RWPE2 (cell line): ENCODE measurements at regions not wholly inside any gene's neighbourhood (a gene's known extent, or its start where the extent isn't known, plus 50 kb on each side); places are given as distances from the start of the nearest gene placed in this dataset.
"Not testable (repeated sequence)": the region's sequence is repeated elsewhere in the genome, so short reads cannot be mapped to it uniquely, and the experiment has no call there.

Source experiments
- ATAC-seq: fragments of 200-7000 bp; cut with Tn5 transposase; 3 replicates; pipeline ENCODE4 v1.9.1; 2021; ENCODE audit warnings: low read depth
- DNase-seq: peaks from one replicate; pipeline ENCODE4 v3.0.0-alpha.2; 2020; ENCODE audit warnings: low spot score
- H3K27ac ChIP-seq: fragments of 450-650 bp; 2 replicates; pipeline ENCODE4 v1.5.1; 2017; ENCODE audit warnings: mild to moderate bottlenecking; ENCODE audit not compliant: poor library complexity, severe bottlenecking
- H3K27me3 ChIP-seq: fragments of 250-450 bp; sonication (Bioruptor Pico); 2 replicates; pipeline ENCODE4 v1.5.1; 2021; ENCODE audit warnings: mild to moderate bottlenecking, moderate library complexity; ENCODE audit not compliant: insufficient read depth, poor library complexity, severe bottlenecking
- H3K36me3 ChIP-seq: fragments of 250-450 bp; sonication (Bioruptor Pico); 2 replicates; pipeline ENCODE4 v1.5.1; 2020; ENCODE audit warnings: low read depth, mild to moderate bottlenecking, moderate library complexity
- H3K4me1 ChIP-seq: fragments of 250-450 bp; sonication (Bioruptor Pico); 2 replicates; pipeline ENCODE4 v1.5.1; 2021; ENCODE audit warnings: mild to moderate bottlenecking, moderate library complexity; ENCODE audit not compliant: insufficient read depth, poor library complexity, severe bottlenecking
- H3K4me3 ChIP-seq: fragments of 250-450 bp; sonication (Bioruptor Pico); 2 replicates; pipeline ENCODE4 v1.5.1; 2021; ENCODE audit warnings: mild to moderate bottlenecking, moderate library complexity; ENCODE audit not compliant: severe bottlenecking
- H3K9me3 ChIP-seq: fragments of 250-450 bp; sonication (Bioruptor Pico); 2 replicates; pipeline ENCODE4 v1.5.1; 2021; ENCODE audit warnings: mild to moderate bottlenecking, moderate library complexity; ENCODE audit not compliant: severe bottlenecking
- TF ChIP-seq, protein P1 (sequence below): fragments of 450-650 bp; IDR thresholded peaks from one replicate; pipeline ENCODE4 v1.5.1; 2017; ENCODE audit warnings: mild to moderate bottlenecking, moderate library complexity; ENCODE audit not compliant: poor library complexity, severe bottlenecking

DNA sequence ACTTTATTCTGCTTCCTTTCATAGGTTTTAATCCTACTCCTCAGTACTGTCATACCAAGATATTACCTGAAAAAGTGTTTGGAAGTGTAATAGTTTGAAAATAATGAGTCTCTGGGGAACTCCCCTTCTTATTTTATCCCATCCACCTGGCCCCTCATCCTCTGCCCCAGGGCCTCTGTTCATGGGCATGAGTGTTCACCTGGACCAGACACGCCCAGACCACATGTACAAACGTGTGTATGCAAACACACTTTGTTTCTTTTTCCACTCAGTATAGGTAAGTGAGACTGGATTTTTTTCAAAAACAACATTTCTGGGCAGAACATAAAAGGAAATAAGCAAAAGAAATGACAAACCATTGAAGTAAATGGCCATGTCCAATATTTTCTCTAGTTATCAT is 62.1 kb upstream of the THSD7B start:
- Histone ChIP-seq H3K27me3 (no peaks in the 10 kb centered on the region), H3K4me3 (no peak overlapping the region), H3K4me1 (no peaks in the 10 kb centered on the region), H3K36me3 (no peaks in the 10 kb centered on the region), H3K27ac (no peak overlapping the region), H3K9me3 (no peaks in the 10 kb centered on the region)
- TF ChIP-seq, protein P1, sequence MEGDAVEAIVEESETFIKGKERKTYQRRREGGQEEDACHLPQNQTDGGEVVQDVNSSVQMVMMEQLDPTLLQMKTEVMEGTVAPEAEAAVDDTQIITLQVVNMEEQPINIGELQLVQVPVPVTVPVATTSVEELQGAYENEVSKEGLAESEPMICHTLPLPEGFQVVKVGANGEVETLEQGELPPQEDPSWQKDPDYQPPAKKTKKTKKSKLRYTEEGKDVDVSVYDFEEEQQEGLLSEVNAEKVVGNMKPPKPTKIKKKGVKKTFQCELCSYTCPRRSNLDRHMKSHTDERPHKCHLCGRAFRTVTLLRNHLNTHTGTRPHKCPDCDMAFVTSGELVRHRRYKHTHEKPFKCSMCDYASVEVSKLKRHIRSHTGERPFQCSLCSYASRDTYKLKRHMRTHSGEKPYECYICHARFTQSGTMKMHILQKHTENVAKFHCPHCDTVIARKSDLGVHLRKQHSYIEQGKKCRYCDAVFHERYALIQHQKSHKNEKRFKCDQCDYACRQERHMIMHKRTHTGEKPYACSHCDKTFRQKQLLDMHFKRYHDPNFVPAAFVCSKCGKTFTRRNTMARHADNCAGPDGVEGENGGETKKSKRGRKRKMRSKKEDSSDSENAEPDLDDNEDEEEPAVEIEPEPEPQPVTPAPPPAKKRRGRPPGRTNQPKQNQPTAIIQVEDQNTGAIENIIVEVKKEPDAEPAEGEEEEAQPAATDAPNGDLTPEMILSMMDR = no peak
- ATAC-seq (no peak), DNase-seq (no peak)

DNA sequence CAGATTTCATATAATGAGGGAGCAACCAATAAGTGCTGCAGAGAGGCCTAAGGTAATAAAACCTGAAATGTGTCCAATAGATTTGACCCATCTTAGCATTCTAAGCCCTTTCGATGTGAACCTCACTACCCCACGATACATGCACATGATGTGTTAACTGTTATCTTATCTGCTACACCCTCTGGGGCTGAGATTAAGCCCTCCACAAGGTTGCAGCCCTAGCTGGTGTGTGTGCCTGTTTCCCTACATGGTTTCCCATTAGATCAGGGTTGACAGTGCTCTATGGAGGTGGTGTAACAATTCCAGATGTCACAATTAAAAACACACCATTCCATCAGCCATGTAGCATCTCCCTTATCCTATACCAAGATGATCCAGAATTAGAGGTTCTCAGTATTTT is 68.9 kb upstream of the THSD7B start:
- Histone ChIP-seq H3K4me3 (no peak overlapping the region), H3K27ac (no peak overlapping the region), H3K27me3 (no peaks in the 10 kb centered on the region), H3K9me3 (no peaks in the 10 kb centered on the region), H3K36me3 (no peaks in the 10 kb centered on the region), H3K4me1 (no peaks in the 10 kb centered on the region)
- DNase-seq = no peak
- TF ChIP-seq, protein P1 = no peak
- ATAC-seq = no peak

DNA sequence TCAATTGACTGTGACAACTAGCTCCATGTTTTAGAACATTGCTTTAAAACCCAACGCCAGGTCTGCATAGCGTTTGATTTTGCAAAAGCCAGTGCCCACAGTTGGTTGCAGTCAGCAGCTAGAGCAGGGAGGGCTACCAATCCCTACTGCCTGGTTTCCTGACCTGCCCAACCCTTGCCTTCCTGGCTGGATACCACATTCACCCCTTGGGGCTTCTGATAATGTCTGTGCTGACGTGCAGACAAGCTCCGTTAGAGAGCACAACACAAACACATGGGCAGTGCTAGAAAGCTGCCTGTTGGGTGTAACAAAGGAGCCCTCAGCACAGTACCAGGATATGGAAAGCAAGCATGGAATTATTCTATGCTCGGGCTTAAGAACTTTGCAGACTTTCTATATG is 71.4 kb upstream of the THSD7B start:
- TF ChIP-seq, protein P1 = no peak
- H3K36me3 ChIP-seq = no peaks in the 10 kb centered on the region
- ATAC-seq (no peak), DNase-seq (no peak)
- H3K9me3 ChIP-seq = no peaks in the 10 kb centered on the region
- H3K4me1 ChIP-seq = no peaks in the 10 kb centered on the region
- no peak overlapping the region for H3K27ac ChIP-seq
- H3K27me3 ChIP-seq = no peaks in the 10 kb centered on the region
- H3K4me3 ChIP-seq = no peak overlapping the region

DNA sequence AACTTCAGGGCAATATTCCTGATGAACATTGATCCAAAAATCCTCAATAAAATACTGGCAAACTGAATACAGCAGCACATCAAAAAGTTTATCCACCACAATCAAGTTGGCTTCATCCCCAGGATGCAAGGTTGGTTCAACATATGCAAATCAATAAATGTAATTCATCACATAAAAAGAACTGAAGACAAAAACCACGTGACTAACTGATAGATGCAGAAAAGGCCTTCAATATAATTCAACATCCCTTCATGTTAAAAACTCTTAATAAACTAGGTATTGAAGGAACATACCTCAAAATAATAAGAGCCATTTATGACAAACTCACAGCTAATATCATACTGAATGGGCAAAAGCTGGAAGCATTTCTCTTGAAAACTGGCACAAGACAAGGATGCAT is 85.3 kb upstream of the THSD7B start:
- ATAC-seq, DNase-seq, H3K4me1 ChIP-seq, H3K36me3 ChIP-seq, H3K27me3 ChIP-seq, H3K27ac ChIP-seq, H3K9me3 ChIP-seq, H3K4me3 ChIP-seq: not testable (repeated sequence)

DNA sequence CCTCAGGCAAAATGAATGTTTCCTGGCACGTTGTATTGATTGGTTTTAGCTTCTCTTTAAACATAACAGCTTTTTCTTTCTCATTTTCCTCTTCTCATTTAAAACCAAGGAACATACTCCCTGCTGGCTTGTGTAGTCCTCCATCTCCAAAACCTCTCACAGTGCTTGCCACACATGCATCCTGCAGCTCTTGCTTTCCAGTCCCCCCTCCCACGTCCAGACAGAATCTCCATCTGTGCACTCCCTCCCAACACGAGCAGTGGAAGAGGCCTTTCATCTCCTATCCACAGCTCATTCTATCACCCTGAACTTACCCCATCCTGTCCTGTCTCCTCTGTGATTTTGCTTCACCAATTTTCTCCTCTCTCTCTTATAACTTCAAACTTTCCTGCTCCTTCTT is 99.6 kb upstream of the THSD7B start:
- no peak for ATAC-seq
- Histone ChIP-seq H3K4me3 (no peak overlapping the region), H3K4me1 (no peaks in the 10 kb centered on the region), H3K27ac (no peak overlapping the region), H3K9me3 (no peaks in the 10 kb centered on the region), H3K27me3 (no peaks in the 10 kb centered on the region), H3K36me3 (no peaks in the 10 kb centered on the region)
- TF ChIP-seq, protein P1 = no peak
- DNase-seq = no peak
